ENCODE measurements at regions not wholly inside any gene's neighbourhood (a gene's known extent, or its start where the extent isn't known, plus 50 kb on each side); places are given as distances from the start of the nearest gene placed in this dataset.

DNA sequence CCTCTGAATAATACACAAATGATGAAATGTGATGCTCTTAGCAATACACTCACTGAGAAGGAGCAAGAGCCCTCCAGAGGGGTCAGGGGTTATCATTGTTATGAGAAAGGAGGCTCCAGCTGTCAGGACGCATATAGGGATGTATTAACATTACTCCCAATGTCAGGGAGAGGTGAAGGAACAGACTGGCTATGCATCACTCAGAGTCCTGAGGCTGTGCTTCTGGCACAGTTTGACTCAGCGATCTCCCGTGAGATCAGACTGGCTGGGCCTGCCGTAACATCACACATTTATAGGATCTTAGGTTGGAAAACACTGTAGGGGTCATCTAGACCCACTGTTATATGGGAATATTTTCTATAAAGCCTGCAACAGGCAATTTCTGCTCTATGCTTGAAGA is 226.5 kb upstream of the GLRA1 start:
- intact Hi-C loops (cut with DNase I; ENCODE audit: low total_unique reads), result no loop called here
- DNase-seq (ENCODE audit: low spot score in 2 of 2), result no peak
- TF ChIP-seq POLR2A (IDR thresholded peaks at IDR 0.05), result no peak
- TF ChIP-seq, protein P1, sequence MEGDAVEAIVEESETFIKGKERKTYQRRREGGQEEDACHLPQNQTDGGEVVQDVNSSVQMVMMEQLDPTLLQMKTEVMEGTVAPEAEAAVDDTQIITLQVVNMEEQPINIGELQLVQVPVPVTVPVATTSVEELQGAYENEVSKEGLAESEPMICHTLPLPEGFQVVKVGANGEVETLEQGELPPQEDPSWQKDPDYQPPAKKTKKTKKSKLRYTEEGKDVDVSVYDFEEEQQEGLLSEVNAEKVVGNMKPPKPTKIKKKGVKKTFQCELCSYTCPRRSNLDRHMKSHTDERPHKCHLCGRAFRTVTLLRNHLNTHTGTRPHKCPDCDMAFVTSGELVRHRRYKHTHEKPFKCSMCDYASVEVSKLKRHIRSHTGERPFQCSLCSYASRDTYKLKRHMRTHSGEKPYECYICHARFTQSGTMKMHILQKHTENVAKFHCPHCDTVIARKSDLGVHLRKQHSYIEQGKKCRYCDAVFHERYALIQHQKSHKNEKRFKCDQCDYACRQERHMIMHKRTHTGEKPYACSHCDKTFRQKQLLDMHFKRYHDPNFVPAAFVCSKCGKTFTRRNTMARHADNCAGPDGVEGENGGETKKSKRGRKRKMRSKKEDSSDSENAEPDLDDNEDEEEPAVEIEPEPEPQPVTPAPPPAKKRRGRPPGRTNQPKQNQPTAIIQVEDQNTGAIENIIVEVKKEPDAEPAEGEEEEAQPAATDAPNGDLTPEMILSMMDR (IDR thresholded peaks at IDR 0.05), result no peak
- no peak overlapping the region for H3K4me3 ChIP-seq (ENCODE audit: low read depth, poor library complexity, severe bottlenecking)
- 71 to 79% methylated on average over 4 of the region's 4 CpGs for WGBS, 2 donors

- no peak for TF ChIP-seq POLR2A (IDR thresholded peaks at IDR 0.05)
- TF ChIP-seq, protein P1 (IDR thresholded peaks at IDR 0.05), result no peak
- intact Hi-C loops (cut with DNase I; ENCODE audit: low total_unique reads), result no loop called here
These were observed 222.6 kb upstream of the GLRA1 start for GRCh38 chr5:152147286-152147685.

DNA sequence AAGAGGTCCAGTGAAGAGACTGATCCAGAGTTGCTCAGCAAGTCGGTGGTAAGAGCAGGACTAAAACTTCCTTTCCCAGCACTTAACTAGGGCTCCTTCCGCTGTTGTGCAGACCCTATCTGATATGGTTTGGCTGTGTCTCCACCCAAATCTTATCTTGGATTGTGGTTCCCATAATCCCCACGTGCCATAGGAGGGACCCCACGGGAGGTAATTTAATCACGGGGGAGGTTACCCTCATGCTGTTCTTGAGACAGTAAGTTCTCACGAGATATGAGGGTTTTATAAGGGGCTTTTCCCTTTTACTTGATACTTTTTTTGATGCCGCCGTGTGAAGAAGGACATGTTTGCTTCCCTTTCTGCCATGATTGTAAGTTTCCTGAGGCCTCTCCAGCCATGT is 221.9 kb upstream of the GLRA1 start:
- WGBS, 2 donors, result 84 to 89% methylated on average over 8 of the region's 8 CpGs
- no peak for DNase-seq (ENCODE audit: low spot score in 2 of 2)
- H3K4me3 ChIP-seq (ENCODE audit: low read depth, poor library complexity, severe bottlenecking), result no peak overlapping the region
- TF ChIP-seq, protein P1 (IDR thresholded peaks at IDR 0.05), result no peak
- no peak for TF ChIP-seq POLR2A (IDR thresholded peaks at IDR 0.05)
- intact Hi-C loops (cut with DNase I; ENCODE audit: low total_unique reads), result no loop called here

More at GRCh38 chr5:152147286-152147685, 222.6 kb upstream of the GLRA1 start:
- DNase-seq (ENCODE audit: low spot score in 2 of 2), result no peak
- H3K4me3 ChIP-seq (ENCODE audit: low read depth, poor library complexity, severe bottlenecking), result no peak overlapping the region

GRCh38 chr5:152144556-152144955 is 219.9 kb upstream of the GLRA1 start:
- TF ChIP-seq, protein P1 (IDR thresholded peaks at IDR 0.05), result no peak
- no peak for TF ChIP-seq POLR2A (IDR thresholded peaks at IDR 0.05)
- DNase-seq (ENCODE audit: low spot score in 2 of 2), result no peak
- 51 to 58% methylated on average over 2 of the region's 2 CpGs for WGBS, 2 donors
- H3K4me3 ChIP-seq (ENCODE audit: low read depth, poor library complexity, severe bottlenecking), result no peak overlapping the region
- intact Hi-C loops (cut with DNase I; ENCODE audit: low total_unique reads), result no loop called here

DNA sequence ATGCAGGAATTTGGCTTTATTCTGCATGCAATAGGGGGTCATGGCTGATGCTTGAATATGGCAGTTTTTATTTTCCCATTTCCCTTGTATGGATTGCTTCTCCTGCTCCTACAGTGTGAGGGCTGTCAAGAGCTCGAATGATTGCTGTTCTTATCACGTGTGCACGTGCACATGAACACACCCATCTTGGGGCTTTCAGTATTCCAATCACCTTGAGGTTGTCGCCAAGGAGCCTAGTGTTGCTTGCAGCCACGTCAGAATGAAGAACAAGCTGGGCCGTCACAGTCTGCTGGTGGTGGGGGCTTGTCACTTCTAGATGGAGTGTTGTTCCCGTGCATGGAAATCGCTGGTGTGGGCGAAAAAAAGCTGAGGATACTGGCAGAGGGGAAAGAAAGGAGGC is 219.4 kb upstream of the GLRA1 start:
- intact Hi-C loops (cut with DNase I; ENCODE audit: low total_unique reads), result no loop called here
- DNase-seq (ENCODE audit: low spot score in 2 of 2), result no peak
- 75% methylated on average over 9 of the region's 9 CpGs for WGBS, 2 donors

GRCh38 chr5:152142840-152143469 is 218.3 kb upstream of the GLRA1 start:
- DNase-seq (ENCODE audit: low spot score in 2 of 2), result peak in 1 of 2 donors; percentile 19
- 22 to 32% methylated on average over 3 of the region's 3 CpGs for WGBS, 2 donors
- no peak overlapping the region for H3K4me3 ChIP-seq (ENCODE audit: low read depth, poor library complexity, severe bottlenecking)
- no peak for TF ChIP-seq POLR2A (IDR thresholded peaks at IDR 0.05)
- TF ChIP-seq, protein P1 (IDR thresholded peaks at IDR 0.05), result peak in 1 of 3 donors; percentile 26
- intact Hi-C loops (cut with DNase I; ENCODE audit: low total_unique reads), result loop anchor here (2.0 kb wide), 1 partner anchor 324 kb away; no protein-coding TSS in a partner anchor

More for the DNA sequence above, 219.4 kb upstream of the GLRA1 start:
- no peak overlapping the region for H3K4me3 ChIP-seq (ENCODE audit: low read depth, poor library complexity, severe bottlenecking)
- no peak for TF ChIP-seq POLR2A (IDR thresholded peaks at IDR 0.05)
